ENCODE measurements at regions not wholly inside any gene's neighbourhood (a gene's known extent, or its start where the extent isn't known, plus 50 kb on each side); places are given as distances from the start of the nearest gene placed in this dataset.

DNA sequence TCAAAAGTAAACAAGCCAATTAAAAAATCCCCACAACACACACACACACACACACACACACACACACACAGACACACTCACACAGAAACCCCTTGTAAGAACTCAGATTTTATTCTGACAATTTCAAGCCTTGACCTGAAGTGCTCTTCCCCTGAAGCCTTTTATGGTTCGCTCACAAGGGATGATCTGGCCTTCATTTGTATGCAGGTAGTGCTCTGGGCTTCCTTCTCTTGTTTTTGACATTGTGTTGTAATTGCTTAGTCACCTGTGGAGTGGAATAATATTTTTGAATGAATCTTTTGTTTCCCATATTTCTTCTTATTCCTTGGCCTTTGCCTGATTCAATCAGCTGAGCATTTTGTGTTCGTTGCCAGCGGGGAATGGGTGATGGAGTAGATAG is 83.3 kb upstream of the CSRP2 start:
- H4K20me1 ChIP-seq (ENCODE audit: low read depth), result no peaks in the 10 kb centered on the region

GRCh38 chr12:76957301-76957700 is 78.5 kb upstream of the CSRP2 start:
- no peaks in the 10 kb centered on the region for H3F3A ChIP-seq (ENCODE audit: low read depth)
- Mint-ChIP-seq H3K27me3 (ENCODE audit: insufficient read depth, low read depth) (peaks cover 2% of the 10 kb centered on the region), H3K4me1 (no peaks in the 10 kb centered on the region), H3K36me3 (no peaks in the 10 kb centered on the region), H3K27ac (no peak overlapping the region), H3K4me3 (no peak overlapping the region), H3K9me3 (no peaks in the 10 kb centered on the region)
- no peak overlapping the region for H3K27ac ChIP-seq
- no peak overlapping the region for H3K9ac ChIP-seq
- H3K79me2 ChIP-seq (ENCODE audit: low read depth), result no peaks in the 10 kb centered on the region
- H3K4me3 ChIP-seq, result no peak overlapping the region
- H3K27me3 ChIP-seq, result no peaks in the 10 kb centered on the region
- H2AFZ ChIP-seq (replicated peaks), result no peak overlapping the region
- TF ChIP-seq CTCF (IDR thresholded peaks at IDR 0.05) (no peak), EZH2 (IDR thresholded peaks at IDR 0.05) (no peak), EZH2phosphoT487 (IDR thresholded peaks at IDR 0.05) (no peak)
- H4K20me1 ChIP-seq (ENCODE audit: low read depth), result no peaks in the 10 kb centered on the region
- no peak overlapping the region for H3K4me2 ChIP-seq
- no peaks in the 10 kb centered on the region for H3K36me3 ChIP-seq
- DNase-seq (ENCODE audit: low spot score), result no peak
- no peaks in the 10 kb centered on the region for H3K4me1 ChIP-seq
- H3K9me3 ChIP-seq (ENCODE audit: low read depth), result no peaks in the 10 kb centered on the region

More for the DNA sequence above, 83.3 kb upstream of the CSRP2 start:
- H3K9ac ChIP-seq, result no peak overlapping the region
- no peaks in the 10 kb centered on the region for H3F3A ChIP-seq (ENCODE audit: low read depth)
- Mint-ChIP-seq H3K4me3 (no peak overlapping the region), H3K4me1 (no peaks in the 10 kb centered on the region), H3K36me3 (no peaks in the 10 kb centered on the region), H3K27ac (no peak overlapping the region), H3K27me3 (ENCODE audit: insufficient read depth, low read depth) (no peaks in the 10 kb centered on the region), H3K9me3 (no peaks in the 10 kb centered on the region)
- no peak overlapping the region for H2AFZ ChIP-seq (replicated peaks)
- DNase-seq (ENCODE audit: low spot score), result no peak
- no peak overlapping the region for H3K4me3 ChIP-seq
- TF ChIP-seq CTCF (IDR thresholded peaks at IDR 0.05) (no peak), EZH2phosphoT487 (IDR thresholded peaks at IDR 0.05) (no peak), EZH2 (IDR thresholded peaks at IDR 0.05) (no peak)
- no peaks in the 10 kb centered on the region for H3K36me3 ChIP-seq
- H3K27me3 ChIP-seq, result no peaks in the 10 kb centered on the region
- H3K79me2 ChIP-seq (ENCODE audit: low read depth), result no peaks in the 10 kb centered on the region
- H3K4me2 ChIP-seq, result no peak overlapping the region
- no peak overlapping the region for H3K27ac ChIP-seq
- no peaks in the 10 kb centered on the region for H3K4me1 ChIP-seq
- no peaks in the 10 kb centered on the region for H3K9me3 ChIP-seq (ENCODE audit: low read depth)

GRCh38 chr12:76952995-76953394 is 74.2 kb upstream of the CSRP2 start:
- Histone ChIP-seq H3K79me2 (ENCODE audit: low read depth) (no peaks in the 10 kb centered on the region), H2AFZ (replicated peaks) (peak overlapping the region; percentile 51), H3F3A (ENCODE audit: low read depth) (no peaks in the 10 kb centered on the region), H3K4me2 (no peak overlapping the region), H3K9me3 (ENCODE audit: low read depth) (no peaks in the 10 kb centered on the region), H3K9ac (no peak overlapping the region), H3K4me3 (no peak overlapping the region), H3K27ac (no peak overlapping the region), H4K20me1 (ENCODE audit: low read depth) (no peaks in the 10 kb centered on the region), H3K36me3 (no peaks in the 10 kb centered on the region), H3K27me3 (no peaks in the 10 kb centered on the region), H3K4me1 (no peaks in the 10 kb centered on the region)
- Mint-ChIP-seq H3K4me3 (no peak overlapping the region), H3K27ac (no peak overlapping the region), H3K4me1 (no peaks in the 10 kb centered on the region), H3K27me3 (ENCODE audit: insufficient read depth, low read depth) (peaks cover 2% of the 10 kb centered on the region), H3K9me3 (no peaks in the 10 kb centered on the region), H3K36me3 (no peaks in the 10 kb centered on the region)
- peak; percentile 19 for DNase-seq (ENCODE audit: low spot score)
- no peak for TF ChIP-seq EZH2phosphoT487 (IDR thresholded peaks at IDR 0.05)
- peak; percentile 30 for TF ChIP-seq CTCF (IDR thresholded peaks at IDR 0.05)
- TF ChIP-seq EZH2 (IDR thresholded peaks at IDR 0.05), result no peak

Data from neural progenitor cell (in vitro differentiated cells).